ENCODE measurements at regions not wholly inside any gene's neighbourhood (a gene's known extent, or its start where the extent isn't known, plus 50 kb on each side); places are given as distances from the start of the nearest gene placed in this dataset.
"Not testable (repeated sequence)": the region's sequence is repeated elsewhere in the genome, so short reads cannot be mapped to it uniquely, and the experiment has no call there.

DNA sequence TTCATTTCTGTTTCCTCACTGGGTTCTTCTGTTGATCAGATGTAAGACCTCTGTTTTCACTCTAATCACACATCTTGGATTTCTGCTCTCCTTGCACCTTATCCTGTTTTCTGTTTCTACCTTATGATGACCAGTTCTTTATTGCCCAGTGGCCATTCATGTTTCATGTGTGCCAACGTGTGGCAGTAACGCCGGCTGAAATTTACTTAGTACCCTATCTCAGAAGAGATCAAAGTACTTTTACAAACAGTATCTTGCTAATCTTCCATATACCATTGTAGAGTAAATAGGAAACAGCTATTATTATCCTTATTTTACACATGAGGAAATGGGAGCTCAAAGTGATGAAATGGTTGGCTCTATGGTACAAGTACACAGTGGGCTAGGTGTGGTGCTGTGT, 74.0 kb downstream of the GATA3 start:
- FAIRE-seq, result no peak

DNA sequence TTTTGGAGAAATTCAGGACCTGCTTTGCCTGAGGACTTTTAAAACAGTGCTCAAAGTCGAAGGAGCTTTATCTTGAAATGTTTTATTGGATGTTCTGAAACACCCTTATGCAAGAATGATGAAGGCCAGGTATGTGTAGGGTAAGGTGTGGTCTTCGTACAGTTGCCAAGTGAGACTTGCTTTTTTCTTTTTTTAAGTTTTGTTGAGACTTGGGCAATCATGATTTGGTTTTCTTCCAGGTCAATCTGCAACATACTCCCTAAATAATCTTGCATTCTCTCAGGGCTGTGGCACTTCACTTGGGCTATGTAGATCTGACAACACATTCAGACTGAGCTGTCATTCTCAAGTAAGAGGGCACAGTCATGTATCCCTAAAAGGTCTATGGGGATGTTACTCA, 75.0 kb downstream of the GATA3 start:
- FAIRE-seq, result no peak

DNA sequence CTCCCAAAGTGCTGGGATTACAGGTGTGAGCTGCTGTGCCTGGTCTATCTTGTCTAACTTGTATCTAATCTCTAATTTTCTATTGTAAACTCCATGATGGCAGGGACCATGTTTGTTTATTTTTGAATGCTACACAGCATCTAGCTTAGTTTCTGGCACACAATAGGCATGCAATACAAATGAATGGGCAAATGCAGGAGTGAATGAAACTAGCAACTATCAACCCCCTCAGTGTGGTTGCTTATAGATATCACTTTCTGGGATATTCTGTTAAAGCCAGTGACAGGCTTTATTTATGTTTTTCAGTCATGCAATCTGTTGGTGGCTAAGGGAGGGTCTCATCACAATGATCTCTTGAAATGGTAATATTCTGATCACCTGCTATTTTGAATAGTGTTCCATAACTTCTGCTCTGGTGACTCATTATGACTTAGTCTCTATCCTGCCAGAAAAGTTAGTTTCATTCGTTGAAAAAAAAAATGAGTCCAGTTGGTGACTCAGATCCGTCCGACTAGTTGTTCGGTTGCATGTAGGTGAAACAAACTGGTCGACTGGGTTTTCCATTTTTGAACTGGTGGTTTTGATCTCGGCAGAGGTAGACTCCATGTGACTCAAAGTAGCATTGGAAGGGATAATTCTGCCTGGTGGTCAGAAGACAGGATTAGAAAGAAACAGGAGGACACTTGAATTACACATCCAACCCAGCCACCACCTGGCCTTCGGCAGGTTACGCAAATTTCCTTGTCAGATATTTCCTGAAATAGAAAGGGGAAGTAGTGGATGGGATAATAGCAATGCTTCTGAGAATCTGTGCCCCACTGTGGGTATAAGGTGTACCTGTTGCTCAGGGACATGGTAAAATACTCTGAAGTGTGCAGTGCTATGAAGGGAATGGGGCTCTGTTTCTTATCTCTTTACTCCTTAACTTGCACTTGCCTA, 76.8 kb downstream of the GATA3 start:
- FAIRE-seq, result no peak

DNA sequence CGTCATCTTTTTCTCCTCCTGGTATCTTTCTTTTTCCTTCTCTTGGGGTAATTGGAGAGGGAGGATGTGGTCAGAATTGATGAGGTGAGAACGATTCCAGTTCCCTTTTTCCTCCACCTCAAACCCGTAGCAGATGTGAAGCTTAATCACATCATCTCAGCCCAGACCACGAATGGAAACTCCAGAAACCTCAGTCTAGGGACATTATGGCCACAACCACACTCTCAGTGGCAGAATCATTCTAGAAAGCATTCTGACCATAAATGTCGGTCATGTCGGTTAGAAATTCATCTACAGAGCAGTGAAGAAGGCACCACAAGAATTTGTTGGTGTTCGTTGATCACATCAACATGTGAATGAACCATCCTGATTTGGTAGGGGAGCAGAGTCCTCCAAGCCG, 78.7 kb downstream of the GATA3 start:
- no peak for FAIRE-seq

DNA sequence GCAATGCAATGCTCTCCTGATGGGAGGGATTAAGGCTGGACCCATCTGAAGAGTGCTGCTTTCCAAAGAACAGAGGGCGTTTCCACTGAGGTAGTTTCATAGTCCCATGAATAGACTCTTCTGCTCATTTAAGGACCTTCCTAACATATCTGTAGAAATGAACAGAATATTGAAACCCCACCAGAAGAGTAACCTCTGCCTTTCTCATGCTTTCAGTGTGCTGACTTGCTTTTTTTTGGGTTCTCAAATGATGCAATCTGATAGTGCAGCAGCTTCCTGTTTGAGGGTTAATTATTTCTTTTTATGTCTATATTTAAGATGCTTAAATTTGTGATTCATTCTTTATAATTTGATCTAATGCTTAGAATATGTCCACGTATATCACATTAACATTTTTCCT, 82.2 kb downstream of the GATA3 start:
- no peak for FAIRE-seq

DNA sequence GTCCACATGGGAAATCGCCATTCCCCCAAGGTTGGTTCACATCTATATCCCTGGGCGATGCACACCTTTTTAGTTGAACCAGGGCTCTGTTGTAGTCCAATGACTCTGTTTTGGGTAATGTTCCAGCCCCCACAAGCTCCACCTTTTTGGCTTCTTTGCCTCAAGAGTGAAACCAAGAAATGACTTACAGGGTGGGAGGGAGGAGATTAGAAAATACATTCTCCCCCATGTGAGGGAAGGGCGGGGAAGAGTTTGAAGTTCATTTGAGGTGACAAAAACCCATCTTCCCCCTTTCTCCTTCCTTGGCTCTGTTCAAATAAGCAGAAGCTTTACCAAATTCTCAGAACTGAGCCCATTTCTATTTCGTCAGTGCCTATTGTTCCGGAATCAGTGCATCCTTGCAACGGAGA, 82.8 kb downstream of the GATA3 start:
- no peak for FAIRE-seq

DNA sequence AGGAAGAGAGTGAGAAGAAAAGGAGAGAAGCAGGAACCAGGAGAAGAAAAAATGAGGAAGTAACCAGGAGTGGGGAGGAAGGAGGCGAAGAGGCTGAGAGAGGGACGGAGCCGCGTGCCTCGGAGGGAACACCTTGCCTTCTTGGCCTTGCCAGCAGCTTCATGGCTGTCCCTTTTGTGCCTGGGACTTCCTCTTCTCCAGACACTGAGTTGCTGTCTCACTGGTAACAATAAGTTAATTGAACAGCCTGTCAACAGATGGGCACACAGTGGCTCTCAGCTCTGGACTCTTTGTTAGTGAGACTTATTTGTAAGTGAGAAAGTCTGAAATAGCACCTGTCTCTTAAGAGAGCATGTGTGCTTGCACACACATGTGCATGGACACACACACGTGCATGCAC, 83.2 kb downstream of the GATA3 start:
- FAIRE-seq, result no peak

DNA sequence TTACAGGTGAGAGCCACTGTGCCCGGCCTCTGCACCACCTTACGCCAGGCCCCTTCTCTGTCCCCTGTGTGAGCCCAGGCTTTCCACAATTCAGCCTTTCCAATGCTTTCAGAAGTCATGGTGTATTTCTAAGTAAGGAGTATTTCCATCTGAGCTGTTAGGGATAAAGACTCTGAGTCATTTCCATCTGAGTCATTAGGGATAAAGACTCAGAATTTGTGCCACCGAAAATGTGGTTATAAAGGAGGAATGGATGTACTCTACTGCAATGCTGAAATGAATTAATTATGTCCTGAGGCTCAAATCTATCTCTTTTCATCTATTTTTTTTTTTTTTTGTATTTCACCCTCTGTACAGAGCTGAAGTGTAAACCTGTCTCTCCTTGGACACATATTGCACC, 84.0 kb downstream of the GATA3 start:
- no peak for FAIRE-seq

DNA sequence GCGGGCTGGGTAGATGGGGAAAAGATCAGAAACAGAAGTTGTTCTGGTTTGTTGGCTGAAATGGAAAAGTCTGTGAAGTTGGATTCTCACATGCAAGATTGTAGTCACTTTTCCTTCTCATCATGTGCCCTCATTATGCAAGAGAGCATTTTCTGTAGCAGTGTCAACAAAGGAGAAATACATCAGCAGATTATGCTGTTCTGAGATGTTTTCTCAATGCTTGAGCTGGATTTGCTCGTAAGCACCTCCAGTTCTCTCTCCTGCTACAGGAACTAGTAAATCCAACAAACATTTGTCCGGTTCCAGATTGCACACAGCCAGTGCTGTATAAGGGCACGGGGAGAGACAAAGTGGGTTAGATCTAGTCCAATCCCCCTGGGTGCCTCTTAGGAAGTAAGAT, 90.0 kb downstream of the GATA3 start:
- FAIRE-seq, result no peak

DNA sequence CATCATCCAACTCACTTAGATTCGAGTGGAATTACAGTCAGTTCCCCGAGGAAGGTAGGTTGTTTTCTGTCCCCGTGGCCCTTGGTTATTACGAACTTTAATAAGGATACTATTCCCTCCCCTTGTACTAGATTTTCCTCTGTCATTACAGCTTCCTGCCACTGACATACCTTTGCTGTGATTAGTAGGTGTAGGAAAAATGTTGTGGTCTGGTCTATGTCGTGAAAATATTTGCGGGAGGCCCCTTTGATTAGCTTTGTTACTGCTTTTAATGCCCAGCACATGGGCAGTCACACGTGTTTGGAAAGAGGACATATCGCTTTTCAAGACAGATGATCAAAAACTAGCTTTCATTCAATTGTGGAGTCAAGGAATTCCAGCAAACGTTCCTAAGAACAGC, 92.2 kb downstream of the GATA3 start:
- FAIRE-seq, result no peak

DNA sequence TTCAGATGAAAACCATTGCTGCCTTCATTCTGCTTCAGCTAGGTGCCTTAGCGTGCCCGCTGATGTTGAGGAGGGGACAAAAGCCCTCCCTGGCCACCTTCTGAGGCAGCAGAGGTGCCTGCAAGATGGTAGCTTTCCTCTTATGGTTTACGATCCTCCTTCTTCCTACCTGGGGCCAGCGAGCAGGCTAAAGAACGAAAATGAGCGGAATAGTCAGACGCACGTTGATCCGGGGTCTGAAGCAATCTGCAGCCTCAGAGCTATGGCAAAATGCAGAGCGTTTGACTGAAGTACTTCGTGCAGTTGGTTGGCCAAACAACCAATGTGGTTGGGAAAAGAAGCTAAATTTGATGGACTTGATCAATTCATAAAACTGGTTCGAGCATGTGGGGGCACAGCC, 95.5 kb downstream of the GATA3 start:
- FAIRE-seq, result no peak

DNA sequence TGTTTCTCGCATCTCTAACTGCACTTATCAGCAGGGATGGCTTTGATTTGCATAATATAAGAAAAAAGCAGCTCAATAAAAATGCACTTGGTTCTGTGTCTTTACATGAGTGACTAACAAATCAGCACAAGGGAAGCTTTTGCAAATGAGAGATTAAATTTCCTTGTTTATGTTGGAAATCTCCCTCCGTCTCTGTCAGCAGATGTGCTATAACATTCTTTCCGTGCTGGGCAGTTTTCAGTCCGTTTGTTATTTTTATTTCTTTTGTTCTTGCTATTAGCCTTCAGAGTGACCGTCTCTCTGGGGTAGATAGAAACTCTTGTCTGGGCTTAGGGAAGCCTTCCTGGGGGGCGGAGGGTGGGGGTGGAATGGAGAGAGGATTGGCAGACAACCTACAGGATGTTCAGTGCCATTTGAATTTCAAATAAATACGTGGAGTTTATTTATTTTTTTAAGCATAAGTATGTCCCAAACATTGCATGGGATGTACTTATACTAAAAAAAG, 96.0 kb downstream of the GATA3 start:
- no peak for FAIRE-seq

DNA sequence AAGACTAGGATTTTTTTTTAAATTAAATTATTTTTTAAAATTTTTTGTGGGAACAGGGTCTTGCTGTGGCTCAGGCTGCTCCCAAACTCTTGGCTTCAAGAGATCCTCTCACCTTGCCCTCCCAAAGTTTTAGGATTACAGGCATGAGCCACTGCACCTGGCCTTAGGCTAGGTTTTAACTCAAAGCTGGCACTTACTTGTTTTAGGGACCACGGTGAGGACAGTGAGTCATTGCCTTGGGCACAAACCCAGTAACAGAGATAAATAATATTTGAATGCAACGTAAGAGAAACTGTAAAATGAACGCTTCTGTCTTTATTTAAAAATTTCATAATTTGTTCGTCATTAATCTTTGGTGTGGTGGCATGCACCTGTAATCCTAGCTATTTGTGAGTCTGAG, 96.6 kb downstream of the GATA3 start:
- no peak for FAIRE-seq

DNA sequence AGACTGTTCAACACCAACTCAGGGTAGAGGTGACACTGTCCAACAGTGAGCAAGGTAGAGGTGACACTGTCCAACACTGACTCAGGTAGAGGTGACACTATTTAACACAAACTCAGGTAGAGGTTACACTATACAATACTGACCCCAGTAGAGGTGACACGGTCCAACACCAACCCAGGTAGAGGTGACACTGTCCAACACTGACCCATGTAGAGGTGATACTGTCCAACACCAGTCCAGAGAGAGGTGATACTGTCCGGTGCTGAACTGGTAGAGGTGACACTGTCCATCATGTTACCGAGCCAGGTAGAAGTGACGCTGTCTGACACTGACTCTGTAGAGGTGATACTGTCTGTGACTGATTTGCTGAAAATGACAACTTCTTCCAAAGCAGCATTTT, 102.4 kb downstream of the GATA3 start:
- FAIRE-seq, result no peak

DNA sequence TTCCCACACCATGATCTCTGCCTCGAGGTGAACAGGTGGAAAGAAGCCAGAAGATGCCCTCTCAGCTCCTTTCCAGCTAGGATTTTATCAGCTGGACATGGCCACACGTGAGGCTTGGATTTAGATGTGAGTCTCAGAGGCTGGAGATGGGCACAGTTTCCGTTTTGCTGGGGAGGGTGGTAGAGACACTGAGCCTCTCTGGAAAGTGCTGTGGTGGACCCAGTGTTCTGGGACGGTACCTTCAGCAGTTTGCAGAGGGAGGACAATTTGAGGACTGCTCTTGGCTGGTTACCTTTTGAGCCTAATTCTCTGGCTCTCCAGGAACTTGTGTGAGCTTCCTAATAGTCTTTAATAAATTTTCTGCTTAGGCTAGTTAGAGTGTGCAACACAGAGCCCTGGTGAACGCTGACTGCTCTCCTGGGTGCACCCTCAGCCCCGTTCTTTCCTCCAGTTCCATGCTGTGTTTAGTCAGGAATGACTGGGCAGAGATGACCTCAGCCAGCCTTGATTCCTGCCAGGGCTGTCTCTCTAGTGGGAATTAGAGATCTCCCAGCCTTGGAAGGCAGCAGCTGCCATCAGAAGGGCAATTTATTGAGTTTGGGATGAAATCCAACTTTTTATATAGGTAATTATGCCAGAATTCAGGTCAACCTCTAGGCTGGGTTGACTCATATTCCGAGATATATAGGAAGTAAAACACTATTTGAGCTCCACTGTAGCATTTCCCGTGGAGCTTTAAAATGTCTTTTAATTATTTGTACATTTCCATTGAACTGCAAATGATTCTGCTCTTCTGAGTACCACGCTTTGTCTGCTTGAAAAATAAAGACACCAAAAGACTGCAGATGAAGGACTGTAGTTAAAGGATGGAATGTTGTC, 103.9 kb downstream of the GATA3 start:
- FAIRE-seq, result no peak

DNA sequence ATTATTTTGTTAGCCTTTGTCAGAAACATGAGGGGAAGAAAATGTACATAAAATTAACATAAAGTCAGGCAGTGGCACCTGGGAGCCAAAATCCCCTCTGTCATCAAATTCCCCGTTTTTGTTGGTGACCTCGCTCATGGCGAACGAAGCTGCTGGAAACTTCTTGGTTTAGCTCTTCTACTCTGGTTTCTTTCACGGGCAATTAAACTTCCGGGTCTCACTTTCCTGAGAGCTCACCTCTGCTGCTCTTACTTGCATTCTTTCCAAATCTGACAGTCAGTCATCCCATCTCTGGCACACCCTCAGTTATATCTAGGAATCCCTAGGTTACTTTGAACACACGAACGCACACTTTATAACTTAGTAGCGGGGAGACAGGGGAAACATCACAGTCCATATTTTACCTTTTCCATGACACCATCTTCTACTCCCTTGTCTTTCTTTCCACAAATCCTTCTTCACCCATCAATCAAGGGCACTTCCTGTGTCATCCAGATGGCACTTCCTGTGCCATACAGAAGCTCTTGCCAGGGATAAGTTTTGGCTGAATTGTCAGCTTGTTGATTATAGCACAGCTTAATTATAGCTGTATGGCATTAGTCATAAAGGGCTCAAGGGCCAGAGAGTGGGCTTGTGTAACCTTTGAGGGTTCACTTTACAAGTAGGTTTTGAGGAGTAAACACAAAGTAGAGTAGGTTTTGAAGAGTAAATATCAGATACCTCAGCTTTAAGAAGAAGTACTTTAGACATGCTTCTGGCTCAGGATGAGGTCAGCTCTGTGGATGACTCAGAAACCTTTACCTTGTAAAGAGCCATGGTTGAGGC, 105.1 kb downstream of the GATA3 start:
- no peak for FAIRE-seq

DNA sequence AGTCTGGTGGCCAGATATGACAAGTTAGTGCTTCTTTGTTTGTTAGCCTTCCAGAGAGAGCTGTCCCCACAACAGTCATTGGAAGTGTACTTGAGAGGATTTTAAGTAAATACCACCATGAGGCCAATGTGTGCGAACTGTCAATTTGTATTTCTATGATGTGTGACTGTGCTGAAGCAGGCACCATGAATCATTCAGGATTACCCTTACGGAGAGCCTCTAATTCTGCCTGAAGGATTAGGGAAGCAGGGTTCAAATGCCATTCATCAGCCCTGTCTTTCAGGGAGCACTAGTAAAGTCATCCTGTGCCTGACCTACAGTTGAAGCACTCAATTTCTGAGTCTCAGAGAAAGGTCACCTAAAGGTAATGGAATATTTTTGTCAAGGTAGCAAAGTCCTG, 109.3 kb downstream of the GATA3 start:
- no peak for FAIRE-seq

DNA sequence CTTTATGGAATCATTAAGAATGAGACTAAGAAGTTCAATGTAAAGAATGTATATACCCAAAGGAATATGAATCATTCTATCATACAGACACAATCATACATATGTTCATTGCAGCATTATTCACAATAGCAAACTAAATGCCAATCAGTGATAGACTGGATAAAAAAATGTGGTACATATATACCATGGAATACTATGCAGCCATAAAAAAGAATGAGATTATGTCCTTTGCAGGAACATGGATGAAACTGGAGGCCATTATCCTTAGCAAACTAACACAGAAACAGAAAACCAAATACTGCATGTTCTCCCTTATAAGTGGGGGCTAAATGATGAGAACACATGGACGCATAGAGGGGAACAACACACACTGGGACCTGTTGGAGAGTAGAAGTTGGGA, 110.2 kb downstream of the GATA3 start:
- FAIRE-seq, result not testable (repeated sequence)

DNA sequence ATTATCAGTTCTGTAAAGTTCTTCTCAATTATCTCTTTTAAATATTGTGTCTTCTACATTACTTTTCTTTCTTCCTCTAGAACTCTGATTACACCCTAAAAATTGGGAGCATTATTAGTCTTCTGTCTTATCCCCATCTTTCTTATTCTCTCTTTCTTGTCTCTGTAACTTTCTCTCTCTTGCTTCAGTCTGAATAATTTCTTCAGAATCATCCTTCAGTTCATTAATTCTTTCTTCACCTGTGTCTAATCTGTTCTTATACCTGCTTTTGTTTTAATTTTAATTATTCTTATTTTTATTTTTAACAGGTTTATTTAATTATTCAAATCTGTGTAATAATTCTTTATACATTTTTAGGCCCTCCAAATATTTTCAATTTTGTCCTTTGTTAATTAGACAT, 114.3 kb downstream of the GATA3 start:
- no peak for FAIRE-seq

DNA sequence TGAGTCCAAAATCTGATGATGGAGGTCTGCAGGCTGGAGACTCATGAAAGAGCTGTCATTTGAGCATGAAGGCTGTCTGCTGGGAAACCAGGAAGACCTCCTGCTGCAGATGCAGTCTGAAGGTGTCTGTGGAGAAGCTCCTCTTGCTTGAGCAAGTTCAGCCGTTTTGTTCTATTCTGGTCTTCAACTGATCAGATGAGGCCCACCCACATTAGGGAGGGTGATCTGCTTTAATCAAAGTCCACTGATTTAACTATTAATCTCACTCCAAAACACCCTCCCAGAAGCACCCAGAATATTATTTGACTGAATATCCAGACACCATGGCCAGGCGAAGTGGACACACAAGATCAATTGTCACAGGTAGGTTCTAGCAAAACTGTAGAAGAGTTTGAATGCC, 116.5 kb downstream of the GATA3 start:
- no peak for FAIRE-seq

DNA sequence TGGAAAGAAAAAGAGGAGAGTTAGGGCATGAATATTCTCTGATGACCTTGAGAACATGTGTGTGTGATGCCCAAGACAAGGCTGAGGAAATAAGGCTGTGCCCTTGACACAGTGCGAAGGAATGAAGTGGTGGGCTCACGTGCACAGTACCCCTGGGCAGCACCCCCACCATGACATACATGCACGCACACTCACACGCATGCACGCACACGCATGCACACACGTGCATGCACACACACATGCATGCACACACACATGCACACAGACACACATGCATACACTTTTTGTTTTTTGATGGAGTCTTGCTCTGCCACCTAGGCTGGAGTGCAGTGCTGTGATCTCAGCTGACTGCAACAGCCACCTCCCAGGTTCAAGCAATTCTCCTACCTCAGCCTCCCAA, 118.1 kb downstream of the GATA3 start:
- no peak for FAIRE-seq

DNA sequence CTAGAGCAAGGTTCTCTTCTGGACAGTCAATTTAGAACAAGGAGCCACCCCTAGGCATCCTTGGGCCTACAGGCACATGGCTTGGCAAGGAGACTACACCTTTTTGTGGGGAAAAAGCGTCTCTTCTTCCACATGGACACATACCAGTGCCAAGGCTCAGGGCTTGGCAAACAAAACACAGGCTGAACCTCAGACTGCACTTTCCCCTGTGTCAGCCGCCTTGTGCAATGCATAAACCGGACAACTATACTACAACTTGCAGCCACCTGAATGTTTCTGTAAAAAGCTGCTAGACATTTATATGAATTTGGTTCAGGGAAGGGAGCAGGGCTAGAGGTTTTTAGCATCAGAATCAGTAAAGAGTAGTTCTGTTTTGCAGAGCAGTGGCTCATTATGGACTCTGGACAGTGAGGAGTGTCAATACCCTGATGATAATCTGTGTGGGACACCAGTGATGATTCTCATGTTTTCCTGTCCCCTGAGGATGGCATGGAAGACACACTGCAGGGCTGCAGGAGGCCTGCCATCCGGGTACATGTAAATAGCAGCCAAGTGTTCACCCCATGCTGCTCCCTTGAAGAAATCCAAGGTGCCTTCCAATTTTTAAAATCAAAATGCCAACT, 118.9 kb downstream of the GATA3 start:
- FAIRE-seq, result no peak

DNA sequence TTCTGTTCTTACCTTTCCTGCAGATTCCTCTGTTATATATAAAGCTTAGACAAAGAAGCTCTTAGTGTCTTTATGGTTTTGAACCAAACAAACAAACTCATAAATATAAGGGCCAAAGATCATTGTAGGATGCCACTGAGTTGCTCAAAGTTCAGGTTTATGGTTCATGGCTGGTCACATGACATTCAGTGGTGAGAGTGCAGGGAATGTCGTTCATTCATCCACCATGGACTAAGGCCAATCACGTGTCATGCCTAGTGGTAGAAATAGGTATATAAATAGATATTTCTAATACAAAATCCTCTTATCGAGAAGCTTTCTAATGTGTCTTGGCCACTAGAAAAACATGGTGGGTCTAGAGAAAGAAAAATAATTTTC, 119.4 kb downstream of the GATA3 start:
- FAIRE-seq, result no peak
